Prostate gland (tissue), 2 donors: ENCODE measurements at regions not wholly inside any gene's neighbourhood (a gene's known extent, or its start where the extent isn't known, plus 50 kb on each side); places are given as distances from the start of the nearest gene placed in this dataset.

ENCODE experiments used
- POLR2A ChIP-seq: fragments of 450-650 bp; IDR thresholded peaks from one replicate; pipeline ENCODE4 v1.6.1; 2016; ENCODE audit warnings: antibody characterized with exemption, mild to moderate bottlenecking
- POLR2AphosphoS5 ChIP-seq: sonication (generic); formaldehyde crosslinking; IDR thresholded peaks from one replicate; pipeline ENCODE4 v1.6.1; 2017; ENCODE audit warnings: antibody characterized with exemption
- TF ChIP-seq, protein P1 (sequence below), 4 experiments: fragments of 200-600 bp in 2 of 4; fragments of 450-650 bp in 2 of 4; sonication (generic) in 2 of 4; IDR thresholded peaks; 1 replicate in 3 of 4; 2 replicates in 1 of 4; pipeline ENCODE4 v1.5.1; 2016 to 2019; ENCODE audit warnings: antibody characterized with exemption in 4 of 4, mild to moderate bottlenecking in 2 of 4, moderate library complexity in 2 of 4

DNA sequence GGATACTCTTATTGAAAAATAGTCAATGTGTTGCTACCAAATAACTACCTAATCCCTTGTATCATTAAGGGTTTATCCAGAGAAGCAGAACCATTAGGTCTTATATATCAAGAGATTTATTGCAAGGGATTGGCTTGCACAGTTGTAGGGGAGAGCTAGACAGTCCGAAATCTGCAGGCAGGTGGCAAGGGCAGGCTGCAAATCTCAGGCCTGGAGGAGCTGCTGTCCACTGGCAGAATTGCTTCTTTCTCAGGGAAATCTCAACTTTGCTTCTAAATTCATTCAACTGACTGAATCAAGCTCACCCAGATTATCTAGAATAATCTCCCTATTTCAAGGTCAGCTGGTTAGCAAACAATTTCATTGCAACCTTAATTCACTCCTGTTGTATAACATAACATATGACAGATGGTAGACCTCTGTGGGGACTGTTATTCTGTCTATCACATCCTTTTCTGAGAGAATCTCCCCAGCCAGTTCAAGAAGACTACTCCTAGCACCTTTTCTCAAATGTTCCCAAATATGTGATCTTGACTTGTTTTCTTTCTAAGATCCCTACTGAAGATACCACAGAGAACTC, 194.2 kb downstream of the NHLRC3 start:
- no peak for TF ChIP-seq POLR2A
- TF ChIP-seq, protein P1, sequence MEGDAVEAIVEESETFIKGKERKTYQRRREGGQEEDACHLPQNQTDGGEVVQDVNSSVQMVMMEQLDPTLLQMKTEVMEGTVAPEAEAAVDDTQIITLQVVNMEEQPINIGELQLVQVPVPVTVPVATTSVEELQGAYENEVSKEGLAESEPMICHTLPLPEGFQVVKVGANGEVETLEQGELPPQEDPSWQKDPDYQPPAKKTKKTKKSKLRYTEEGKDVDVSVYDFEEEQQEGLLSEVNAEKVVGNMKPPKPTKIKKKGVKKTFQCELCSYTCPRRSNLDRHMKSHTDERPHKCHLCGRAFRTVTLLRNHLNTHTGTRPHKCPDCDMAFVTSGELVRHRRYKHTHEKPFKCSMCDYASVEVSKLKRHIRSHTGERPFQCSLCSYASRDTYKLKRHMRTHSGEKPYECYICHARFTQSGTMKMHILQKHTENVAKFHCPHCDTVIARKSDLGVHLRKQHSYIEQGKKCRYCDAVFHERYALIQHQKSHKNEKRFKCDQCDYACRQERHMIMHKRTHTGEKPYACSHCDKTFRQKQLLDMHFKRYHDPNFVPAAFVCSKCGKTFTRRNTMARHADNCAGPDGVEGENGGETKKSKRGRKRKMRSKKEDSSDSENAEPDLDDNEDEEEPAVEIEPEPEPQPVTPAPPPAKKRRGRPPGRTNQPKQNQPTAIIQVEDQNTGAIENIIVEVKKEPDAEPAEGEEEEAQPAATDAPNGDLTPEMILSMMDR (IDR thresholded peaks at IDR 0.05) = no peak
- TF ChIP-seq POLR2AphosphoS5 = no peak
